Small intestine (tissue), 7 donors: ENCODE measurements at regions not wholly inside any gene's neighbourhood (a gene's known extent, or its start where the extent isn't known, plus 50 kb on each side); places are given as distances from the start of the nearest gene placed in this dataset.

Experiments
- DNase-seq, 2 donors: peaks; one replicate each; pipeline versions ENCODE4 v3.0.0 to v3.0.0-alpha.2; 2013
- FAIRE-seq: peaks from 2 replicates; lab custom pipeline; 2012; peaks lifted over from hg19 to GRCh38; lab: Jason Lieb, UNC
- H3K27ac ChIP-seq, 3 donors: one replicate each; pipeline ENCODE4 v1.5.1; 2013; ENCODE audit warnings: low read length in 2 of 3, mild to moderate bottlenecking in 2 of 3, control low read depth in 1 of 3, inconsistent platforms in 1 of 3, low read depth in 1 of 3, moderate library complexity in 1 of 3
- H3K27me3 ChIP-seq, 3 donors: one replicate each; pipeline ENCODE4 v1.6.1; 2013; ENCODE audit warnings: low read length in 3 of 3, inconsistent platforms in 1 of 3; ENCODE audit not compliant: control insufficient read depth in 3 of 3, insufficient read depth in 3 of 3
- H3K36me3 ChIP-seq, 3 donors: one replicate each; pipeline ENCODE4 v1.6.1; 2013; ENCODE audit warnings: low read length in 3 of 3, inconsistent platforms in 1 of 3, low read depth in 1 of 3, mild to moderate bottlenecking in 1 of 3, moderate library complexity in 1 of 3; ENCODE audit not compliant: control insufficient read depth in 3 of 3, insufficient read depth in 2 of 3
- H3K4me1 ChIP-seq, 3 donors: one replicate each; pipeline ENCODE4 v1.6.1; 2013; ENCODE audit warnings: low read length in 2 of 3, inconsistent platforms in 1 of 3, low read depth in 1 of 3, mild to moderate bottlenecking in 1 of 3, moderate library complexity in 1 of 3; ENCODE audit not compliant: control insufficient read depth in 3 of 3, insufficient read depth in 2 of 3
- H3K4me3 ChIP-seq, 3 donors: one replicate each; pipeline ENCODE4 v1.5.1; 2013; ENCODE audit warnings: low read length in 3 of 3, control low read depth in 1 of 3, inconsistent platforms in 1 of 3, low read depth in 1 of 3, mild to moderate bottlenecking in 1 of 3, moderate library complexity in 1 of 3
- H3K9me3 ChIP-seq, 2 donors: one replicate each; pipeline ENCODE4 v1.6.1; 2013; ENCODE audit warnings: low read depth in 1 of 2, low read length in 1 of 2; ENCODE audit not compliant: control insufficient read depth in 2 of 2, insufficient read depth in 1 of 2
- WGBS, 3 donors: extraction: QIAGEN DNeasy Blood & Tissue Kit; methylation state at CpG; one replicate each; pipeline ENCODE4 v1.1.7; 2013; 5-methylcytosine and 5-hydroxymethylcytosine counted together
- donor health status: healthy with polysubstance abuse.
- donor health status: control.
- donor health status: control.
- donor health status: Bipolar disorder and iron deficiency.
- donor health status: healthy.

DNA sequence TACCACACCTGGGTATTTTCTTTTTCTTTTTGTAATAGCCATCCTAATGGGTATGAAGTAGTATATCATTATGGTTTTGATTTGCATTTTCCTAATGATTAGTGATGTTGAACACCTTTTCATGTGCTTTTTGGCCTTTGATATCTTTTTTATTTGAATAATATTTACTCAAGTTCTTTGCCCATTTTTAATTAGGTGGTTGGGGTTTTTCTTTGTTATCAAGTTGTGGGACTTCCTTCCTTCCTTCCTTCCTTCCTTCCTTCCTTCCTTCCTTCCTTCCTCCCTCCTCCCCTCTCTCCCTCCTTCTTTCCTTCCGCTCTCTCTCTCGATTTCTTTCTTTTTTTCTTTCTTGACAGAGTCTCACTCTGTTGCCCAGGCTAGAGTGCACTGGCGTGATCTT lies 75.0 kb upstream of the PDGFD start:
- 85 to 92% (median 90%) methylated on average over 2 to 3 of the region's 3 CpGs for WGBS, 3 donors
- FAIRE-seq: no peak
- Histone ChIP-seq H3K4me1 (no peaks in the 10 kb centered on the region), H3K4me3 (no peak overlapping the region), H3K27ac (no peak overlapping the region), H3K27me3 (no peaks in the 10 kb centered on the region), H3K36me3 (no peaks in the 10 kb centered on the region), H3K9me3 (no peaks in the 10 kb centered on the region)
- DNase-seq: no peak

DNA sequence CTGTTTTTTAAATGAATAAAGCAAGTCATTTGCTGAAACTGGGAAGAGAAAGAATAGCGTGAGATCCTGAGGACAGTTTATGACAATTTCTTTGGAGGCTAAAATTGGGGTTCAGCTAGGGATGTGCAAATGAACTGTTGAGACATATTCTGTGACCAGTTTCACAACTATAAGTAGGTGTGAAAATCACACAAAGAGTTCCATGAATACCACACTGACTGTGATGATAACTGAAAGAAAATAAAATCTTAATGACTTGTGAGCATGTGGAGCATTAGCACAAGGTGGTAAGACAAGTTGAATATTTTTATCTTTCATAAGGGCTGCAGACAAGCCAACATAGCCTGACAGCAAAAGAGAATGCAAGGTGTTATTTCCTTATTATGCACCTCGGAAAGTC lies 61.1 kb upstream of the PDGFD start:
- WGBS, 3 donors: 85 to 96% (median 92%) methylated on average over 2 of the region's 2 CpGs
- no peak for DNase-seq
- Histone ChIP-seq H3K4me1 (no peaks in the 10 kb centered on the region), H3K27ac (no peak overlapping the region), H3K36me3 (no peaks in the 10 kb centered on the region), H3K9me3 (no peaks in the 10 kb centered on the region), H3K27me3 (no peaks in the 10 kb centered on the region), H3K4me3 (no peak overlapping the region)
- FAIRE-seq: no peak

DNA sequence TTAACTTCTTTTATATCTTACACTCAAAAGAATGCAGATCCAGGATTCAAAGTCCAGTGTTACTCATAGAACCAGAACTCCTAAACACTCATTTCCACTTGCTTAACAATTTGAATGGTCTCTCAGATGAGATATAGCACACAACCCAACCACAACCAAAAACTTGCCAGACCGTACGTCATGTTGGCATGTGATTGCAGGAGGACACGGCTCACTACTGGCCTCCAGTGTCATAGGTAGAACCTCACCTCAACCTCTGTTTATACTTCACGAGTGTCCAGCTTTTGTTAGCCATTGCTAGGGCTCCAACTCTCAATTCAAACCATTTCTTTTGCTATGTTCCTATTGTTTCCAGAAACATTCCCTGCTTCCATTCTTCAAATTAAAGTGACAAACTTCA lies 58.5 kb upstream of the PDGFD start:
- Histone ChIP-seq H3K27ac (no peak overlapping the region), H3K36me3 (no peaks in the 10 kb centered on the region), H3K27me3 (no peaks in the 10 kb centered on the region), H3K9me3 (no peaks in the 10 kb centered on the region), H3K4me3 (no peak overlapping the region), H3K4me1 (no peaks in the 10 kb centered on the region)
- FAIRE-seq (no peak), DNase-seq (no peak)
- WGBS, 3 donors: 69 to 78% (median 69%) methylated on average over 4 of the region's 4 CpGs

GRCh38 chr11:104221455-104221854 lies 57.5 kb upstream of the PDGFD start:
- H3K36me3 ChIP-seq: no peaks in the 10 kb centered on the region
- FAIRE-seq (no peak), DNase-seq (no peak)
- no peaks in the 10 kb centered on the region for H3K9me3 ChIP-seq
- H3K27me3 ChIP-seq: no peaks in the 10 kb centered on the region
- no peak overlapping the region for H3K27ac ChIP-seq
- H3K4me3 ChIP-seq: no peak overlapping the region
- H3K4me1 ChIP-seq: no peaks in the 10 kb centered on the region

- Histone ChIP-seq H3K4me1 (no peaks in the 10 kb centered on the region), H3K9me3 (no peaks in the 10 kb centered on the region), H3K27me3 (no peaks in the 10 kb centered on the region), H3K36me3 (no peaks in the 10 kb centered on the region), H3K27ac (no peak overlapping the region), H3K4me3 (no peak overlapping the region)
- DNase-seq (no peak), FAIRE-seq (no peak)
- 63 to 67% (median 65%) methylated on average over 3 of the region's 3 CpGs for WGBS, 3 donors
These were observed 55.1 kb upstream of the PDGFD start for GRCh38 chr11:104219096-104219495.

GRCh38 chr11:104214517-104214916 lies 50.6 kb upstream of the PDGFD start:
- DNase-seq: no peak
- 70 to 84% (median 77%) methylated on average over 3 of the region's 3 CpGs for WGBS, 3 donors
- Histone ChIP-seq H3K27me3 (no peaks in the 10 kb centered on the region), H3K4me1 (no peaks in the 10 kb centered on the region), H3K9me3 (no peaks in the 10 kb centered on the region), H3K36me3 (no peaks in the 10 kb centered on the region), H3K27ac (no peak overlapping the region), H3K4me3 (no peak overlapping the region)
- no peak for FAIRE-seq
